ENCODE measurements at regions not wholly inside any gene's neighbourhood (a gene's known extent, or its start where the extent isn't known, plus 50 kb on each side); places are given as distances from the start of the nearest gene placed in this dataset.
"Not testable (repeated sequence)": the region's sequence is repeated elsewhere in the genome, so short reads cannot be mapped to it uniquely, and the experiment has no call there.

DNA sequence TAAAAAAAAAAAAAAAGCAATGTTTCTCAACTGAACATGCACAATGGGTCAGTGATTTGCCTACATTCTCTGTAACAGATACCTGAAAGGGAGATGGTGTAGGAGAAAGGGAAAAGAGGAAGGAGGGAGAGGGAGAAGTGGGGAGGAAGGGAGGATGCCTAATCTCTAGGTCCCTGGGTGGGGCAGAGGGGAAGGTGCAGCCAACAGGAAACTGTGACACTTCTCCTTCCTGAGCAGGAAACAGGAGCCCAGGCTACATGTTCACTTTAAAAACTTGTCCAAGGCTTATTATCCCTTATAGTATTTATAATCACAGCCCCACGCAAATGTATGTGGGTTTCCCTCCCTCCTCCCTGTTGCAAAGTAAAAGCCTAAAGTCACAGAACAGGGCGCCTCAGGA, 137.9 kb downstream of the MINAR1 start:
- Histone ChIP-seq H3K27ac (ENCODE audit: low read depth, low read length) (no peak overlapping the region), H3K36me3 (ENCODE audit: insufficient read depth, low read length) (no peaks in the 10 kb centered on the region), H3K4me3 (ENCODE audit: low read depth, low read length) (no peak overlapping the region), H3K27me3 (ENCODE audit: insufficient read depth, low read length) (peaks cover 58% of the 10 kb centered on the region), H2AFZ (ENCODE audit: low read length, unreplicated experiment) (no peak overlapping the region), H3K79me2 (ENCODE audit: control insufficient read depth, insufficient read depth, low read length, unreplicated experiment) (no peaks in the 10 kb centered on the region), H3K4me1 (ENCODE audit: control insufficient read depth, insufficient read depth, low read length, unreplicated experiment) (no peaks in the 10 kb centered on the region)

- Histone ChIP-seq H2AFZ (ENCODE audit: low read length, unreplicated experiment) (no peak overlapping the region), H3K4me1 (ENCODE audit: control insufficient read depth, insufficient read depth, low read length, unreplicated experiment) (no peaks in the 10 kb centered on the region), H3K36me3 (ENCODE audit: insufficient read depth, low read length) (no peaks in the 10 kb centered on the region), H3K27ac (ENCODE audit: low read depth, low read length) (no peak overlapping the region), H3K27me3 (ENCODE audit: insufficient read depth, low read length) (peaks cover 59% of the 10 kb centered on the region), H3K79me2 (ENCODE audit: control insufficient read depth, insufficient read depth, low read length, unreplicated experiment) (no peaks in the 10 kb centered on the region), H3K4me3 (ENCODE audit: low read depth, low read length) (no peak overlapping the region)
Measured at GRCh38 chr15:79572691-79573404, 140.7 kb downstream of the MINAR1 start.

DNA sequence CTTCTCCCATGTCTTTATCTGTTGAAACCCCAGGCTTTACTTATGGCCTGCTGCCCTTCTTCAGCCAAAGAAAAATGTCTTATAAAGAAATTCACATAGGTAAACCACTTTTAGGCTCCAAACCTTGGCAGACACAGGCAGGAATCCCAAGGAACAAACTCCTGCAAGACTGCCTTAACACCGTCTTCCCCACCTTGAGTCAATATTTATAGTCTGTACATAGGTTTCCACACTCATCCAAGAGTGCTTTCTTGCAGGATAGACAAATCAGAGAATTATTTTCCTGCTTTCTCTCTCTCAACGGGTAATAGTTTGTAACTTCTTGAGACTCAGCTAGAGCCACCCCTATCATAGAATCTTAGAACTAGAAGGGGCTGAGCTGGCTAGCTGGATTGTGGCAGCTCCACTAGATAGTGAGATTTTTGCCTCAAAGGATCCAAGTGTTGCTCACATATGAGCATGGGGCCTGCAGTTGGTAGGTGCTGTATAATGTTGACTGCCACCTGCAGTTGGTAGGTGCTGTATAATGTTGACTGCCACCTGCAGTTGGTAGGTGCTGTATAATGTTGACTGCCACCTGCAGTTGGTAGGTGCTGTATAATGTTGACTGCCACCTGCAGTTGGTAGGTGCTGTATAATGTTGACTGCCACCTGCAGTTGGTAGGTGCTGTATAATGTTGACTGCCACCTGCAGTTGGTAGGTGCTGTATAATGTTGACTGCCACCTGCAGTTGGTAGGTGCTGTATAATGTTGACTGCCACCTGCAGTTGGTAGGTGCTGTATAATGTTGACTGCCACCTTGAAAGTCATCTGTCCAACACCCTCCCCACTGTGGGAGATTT, 142.5 kb downstream of the MINAR1 start:
- H2AFZ ChIP-seq (ENCODE audit: low read length, unreplicated experiment); H3K36me3 ChIP-seq (ENCODE audit: insufficient read depth, low read length); H3K79me2 ChIP-seq (ENCODE audit: control insufficient read depth, insufficient read depth, low read length, unreplicated experiment); H3K27ac ChIP-seq (ENCODE audit: low read depth, low read length); H3K4me3 ChIP-seq (ENCODE audit: low read depth, low read length); H3K4me1 ChIP-seq (ENCODE audit: control insufficient read depth, insufficient read depth, low read length, unreplicated experiment): not testable (repeated sequence)
- peaks cover 62% of the 10 kb centered on the region for H3K27me3 ChIP-seq (ENCODE audit: insufficient read depth, low read length)

GRCh38 chr15:79582650-79583049, 150.5 kb downstream of the MINAR1 start:
- H3K27ac ChIP-seq (ENCODE audit: low read depth, low read length) = no peak overlapping the region
- no peaks in the 10 kb centered on the region for H3K79me2 ChIP-seq (ENCODE audit: control insufficient read depth, insufficient read depth, low read length, unreplicated experiment)
- no peak overlapping the region for H3K4me3 ChIP-seq (ENCODE audit: low read depth, low read length)
- no peaks in the 10 kb centered on the region for H3K4me1 ChIP-seq (ENCODE audit: control insufficient read depth, insufficient read depth, low read length, unreplicated experiment)
- peaks cover 46% of the 10 kb centered on the region for H3K27me3 ChIP-seq (ENCODE audit: insufficient read depth, low read length)
- no peak overlapping the region for H2AFZ ChIP-seq (ENCODE audit: low read length, unreplicated experiment)
- H3K36me3 ChIP-seq (ENCODE audit: insufficient read depth, low read length) = no peaks in the 10 kb centered on the region

DNA sequence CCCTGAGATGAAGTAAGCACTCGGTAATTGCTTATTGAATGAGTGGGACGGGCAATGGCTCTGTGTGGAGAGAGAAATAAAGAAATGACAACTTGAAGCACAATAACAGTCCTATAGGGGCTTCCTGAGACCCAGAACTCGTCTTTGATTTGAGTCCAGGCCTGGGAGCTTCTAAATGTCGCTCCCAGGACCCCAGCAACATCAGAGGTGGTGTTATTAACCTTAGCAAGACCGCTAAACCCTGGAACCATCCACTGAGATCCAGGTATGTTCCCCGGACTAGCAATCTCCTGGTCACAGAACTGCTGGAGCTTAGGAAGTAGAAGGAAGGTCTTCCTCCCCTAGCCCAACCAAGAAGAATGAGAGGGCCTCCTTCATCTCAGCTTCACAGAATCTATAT, 160.0 kb downstream of the MINAR1 start:
- H3K36me3 ChIP-seq (ENCODE audit: insufficient read depth, low read length) = no peaks in the 10 kb centered on the region
- H2AFZ ChIP-seq (ENCODE audit: low read length, unreplicated experiment) = no peak overlapping the region
- no peaks in the 10 kb centered on the region for H3K4me1 ChIP-seq (ENCODE audit: control insufficient read depth, insufficient read depth, low read length, unreplicated experiment)
- no peaks in the 10 kb centered on the region for H3K79me2 ChIP-seq (ENCODE audit: control insufficient read depth, insufficient read depth, low read length, unreplicated experiment)
- peaks cover 51% of the 10 kb centered on the region for H3K27me3 ChIP-seq (ENCODE audit: insufficient read depth, low read length)
- H3K27ac ChIP-seq (ENCODE audit: low read depth, low read length) = no peak overlapping the region
- H3K4me3 ChIP-seq (ENCODE audit: low read depth, low read length) = no peak overlapping the region

GRCh38 chr15:79593119-79593869, 161.2 kb downstream of the MINAR1 start:
- Histone ChIP-seq H2AFZ (ENCODE audit: low read length, unreplicated experiment) (no peak overlapping the region), H3K27me3 (ENCODE audit: insufficient read depth, low read length) (peaks cover 41% of the 10 kb centered on the region), H3K79me2 (ENCODE audit: control insufficient read depth, insufficient read depth, low read length, unreplicated experiment) (no peaks in the 10 kb centered on the region), H3K27ac (ENCODE audit: low read depth, low read length) (no peak overlapping the region), H3K4me3 (ENCODE audit: low read depth, low read length) (no peak overlapping the region), H3K4me1 (ENCODE audit: control insufficient read depth, insufficient read depth, low read length, unreplicated experiment) (no peaks in the 10 kb centered on the region), H3K36me3 (ENCODE audit: insufficient read depth, low read length) (no peaks in the 10 kb centered on the region)

DNA sequence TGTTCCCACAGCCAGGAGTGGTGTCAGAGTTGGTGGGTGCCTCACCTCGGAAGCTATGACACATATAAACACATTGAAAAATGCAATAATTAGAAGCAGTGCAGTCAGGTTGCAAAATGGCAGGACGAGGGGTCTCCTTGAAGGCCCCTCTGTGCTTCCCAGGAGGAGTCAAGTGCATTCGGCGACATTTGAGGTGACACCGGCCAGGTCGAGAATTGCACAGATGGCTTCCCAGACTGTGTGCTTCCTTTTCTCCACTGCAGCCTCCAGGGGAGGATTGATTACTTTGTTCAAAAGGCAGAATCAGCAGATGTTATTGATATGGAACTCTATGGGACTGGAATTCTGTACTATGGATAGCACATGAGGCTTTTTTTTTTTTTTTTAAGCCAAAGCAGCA, 163.2 kb downstream of the MINAR1 start:
- Histone ChIP-seq H3K79me2 (ENCODE audit: control insufficient read depth, insufficient read depth, low read length, unreplicated experiment) (no peaks in the 10 kb centered on the region), H3K4me3 (ENCODE audit: low read depth, low read length) (no peak overlapping the region), H3K36me3 (ENCODE audit: insufficient read depth, low read length) (no peaks in the 10 kb centered on the region), H2AFZ (ENCODE audit: low read length, unreplicated experiment) (no peak overlapping the region), H3K27me3 (ENCODE audit: insufficient read depth, low read length) (peaks cover 26% of the 10 kb centered on the region), H3K27ac (ENCODE audit: low read depth, low read length) (no peak overlapping the region), H3K4me1 (ENCODE audit: control insufficient read depth, insufficient read depth, low read length, unreplicated experiment) (no peaks in the 10 kb centered on the region)

GRCh38 chr15:79595995-79596622, 164.0 kb downstream of the MINAR1 start:
- Histone ChIP-seq H3K27me3 (ENCODE audit: insufficient read depth, low read length) (peaks cover 25% of the 10 kb centered on the region), H3K79me2 (ENCODE audit: control insufficient read depth, insufficient read depth, low read length, unreplicated experiment) (no peaks in the 10 kb centered on the region), H3K36me3 (ENCODE audit: insufficient read depth, low read length) (no peaks in the 10 kb centered on the region), H3K4me3 (ENCODE audit: low read depth, low read length) (no peak overlapping the region), H3K4me1 (ENCODE audit: control insufficient read depth, insufficient read depth, low read length, unreplicated experiment) (no peaks in the 10 kb centered on the region), H2AFZ (ENCODE audit: low read length, unreplicated experiment) (no peak overlapping the region), H3K27ac (ENCODE audit: low read depth, low read length) (no peak overlapping the region)

GRCh38 chr15:79598639-79599038, 166.5 kb downstream of the MINAR1 start:
- H3K4me1 ChIP-seq (ENCODE audit: control insufficient read depth, insufficient read depth, low read length, unreplicated experiment) = no peaks in the 10 kb centered on the region
- H2AFZ ChIP-seq (ENCODE audit: low read length, unreplicated experiment) = no peak overlapping the region
- peaks cover 11% of the 10 kb centered on the region; the same call in 1 of the 2 replicates for H3K27me3 ChIP-seq (ENCODE audit: insufficient read depth, low read length)
- H3K27ac ChIP-seq (ENCODE audit: low read depth, low read length) = no peak overlapping the region
- H3K36me3 ChIP-seq (ENCODE audit: insufficient read depth, low read length) = no peaks in the 10 kb centered on the region
- H3K4me3 ChIP-seq (ENCODE audit: low read depth, low read length) = no peak overlapping the region
- no peaks in the 10 kb centered on the region for H3K79me2 ChIP-seq (ENCODE audit: control insufficient read depth, insufficient read depth, low read length, unreplicated experiment)

DNA sequence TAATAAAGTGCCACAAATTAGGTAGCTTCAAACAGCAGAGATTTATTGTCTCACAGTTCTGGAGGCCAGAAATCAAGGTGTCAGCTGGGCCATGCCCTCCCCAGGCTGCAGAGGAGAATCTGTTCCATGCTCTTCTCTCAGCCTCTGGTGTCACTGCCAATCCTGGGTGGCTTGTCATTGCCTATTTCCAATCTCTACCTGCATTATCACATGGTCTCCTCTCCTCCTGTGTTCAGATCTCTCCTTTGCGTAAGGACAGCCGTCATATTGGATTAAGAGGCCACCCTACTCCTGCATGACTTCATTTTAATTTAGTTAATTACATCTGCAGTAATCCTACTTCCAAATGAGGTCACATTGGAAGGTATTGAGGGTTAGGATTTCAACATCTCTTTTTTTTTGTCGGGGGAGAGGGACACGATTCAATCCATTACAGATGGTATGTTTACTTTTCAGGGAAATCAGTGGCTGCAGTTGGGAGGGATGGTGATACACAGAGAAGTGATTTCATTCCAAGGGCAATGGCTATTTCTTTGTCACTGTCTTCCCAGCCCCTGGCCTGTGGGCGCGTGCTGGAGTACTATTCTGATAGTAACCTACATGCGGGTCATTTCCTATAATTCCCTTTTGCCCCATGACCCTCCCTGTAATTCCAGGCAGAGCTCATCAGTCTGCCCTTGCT, 169.4 kb downstream of the MINAR1 start:
- Histone ChIP-seq H3K79me2 (ENCODE audit: control insufficient read depth, insufficient read depth, low read length, unreplicated experiment) (no peaks in the 10 kb centered on the region), H2AFZ (ENCODE audit: low read length, unreplicated experiment) (no peak overlapping the region), H3K4me3 (ENCODE audit: low read depth, low read length) (no peak overlapping the region), H3K27ac (ENCODE audit: low read depth, low read length) (no peak overlapping the region), H3K4me1 (ENCODE audit: control insufficient read depth, insufficient read depth, low read length, unreplicated experiment) (no peaks in the 10 kb centered on the region), H3K27me3 (ENCODE audit: insufficient read depth, low read length) (peaks cover 15% of the 10 kb centered on the region; the same call in 1 of the 2 replicates), H3K36me3 (ENCODE audit: insufficient read depth, low read length) (no peaks in the 10 kb centered on the region)
